ENCODE measurements at regions not wholly inside any gene's neighbourhood (a gene's known extent, or its start where the extent isn't known, plus 50 kb on each side); places are given as distances from the start of the nearest gene placed in this dataset.
A peak's percentile ranks its signal among the peaks of the same experiment; 100 is the strongest.

- FAIRE-seq (no peak), DNase-seq (ENCODE audit: low read depth) (no peak)
- TF ChIP-seq CTCF (IDR thresholded peaks at IDR 0.05; ENCODE audit: insufficient read depth, low read length, severe bottlenecking) = no peak
- no peaks in the 10 kb centered on the region for H3K27me3 ChIP-seq (ENCODE audit: control insufficient read depth, insufficient read depth, low read length)
- H3K36me3 ChIP-seq (ENCODE audit: control insufficient read depth, insufficient read depth, low read length) = no peaks in the 10 kb centered on the region
- H3K4me3 ChIP-seq (ENCODE audit: low read depth, low read length) = no peak overlapping the region
These were observed 283.2 kb upstream of the STT3B start for GRCh38 chr3:31249545-31249944.

DNA sequence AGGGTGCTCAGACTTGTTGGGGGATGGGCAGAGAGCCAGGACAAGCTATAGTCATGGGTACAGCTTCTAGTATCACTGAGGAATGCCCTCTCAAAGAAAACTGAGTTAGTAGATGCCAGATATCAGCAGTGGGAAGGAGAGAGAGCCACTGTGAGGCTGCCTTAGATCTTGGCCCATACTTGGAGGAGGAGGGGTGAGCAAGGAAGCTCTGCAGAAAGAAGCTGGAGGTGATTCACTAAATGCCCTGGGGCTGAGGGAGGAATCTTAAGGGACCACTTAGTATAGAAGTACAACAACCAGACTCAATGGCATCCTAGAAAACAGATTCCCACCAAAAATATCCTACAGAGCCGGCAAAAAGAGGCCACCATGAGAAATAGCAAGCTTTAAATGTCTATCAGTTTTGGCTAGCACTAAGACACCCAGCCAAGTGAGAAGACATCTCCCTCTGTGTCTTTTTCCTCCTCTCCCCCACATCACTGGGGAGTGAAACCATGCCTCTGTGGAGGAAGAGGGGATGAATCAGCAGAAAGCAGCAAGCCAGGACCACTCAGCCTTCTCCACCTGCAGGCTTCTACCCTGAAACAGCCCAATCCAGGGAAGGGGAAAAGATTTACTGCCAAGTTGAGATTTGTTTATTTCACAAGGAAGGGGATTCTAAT, 282.5 kb upstream of the STT3B start:
- TF ChIP-seq CTCF (IDR thresholded peaks at IDR 0.05; ENCODE audit: insufficient read depth, low read length, severe bottlenecking) = no peak
- H3K4me3 ChIP-seq (ENCODE audit: low read depth, low read length) = no peak overlapping the region
- DNase-seq (ENCODE audit: low read depth) (peak; percentile 69), FAIRE-seq (no peak)
- no peaks in the 10 kb centered on the region for H3K27me3 ChIP-seq (ENCODE audit: control insufficient read depth, insufficient read depth, low read length)
- H3K36me3 ChIP-seq (ENCODE audit: control insufficient read depth, insufficient read depth, low read length) = no peaks in the 10 kb centered on the region

DNA sequence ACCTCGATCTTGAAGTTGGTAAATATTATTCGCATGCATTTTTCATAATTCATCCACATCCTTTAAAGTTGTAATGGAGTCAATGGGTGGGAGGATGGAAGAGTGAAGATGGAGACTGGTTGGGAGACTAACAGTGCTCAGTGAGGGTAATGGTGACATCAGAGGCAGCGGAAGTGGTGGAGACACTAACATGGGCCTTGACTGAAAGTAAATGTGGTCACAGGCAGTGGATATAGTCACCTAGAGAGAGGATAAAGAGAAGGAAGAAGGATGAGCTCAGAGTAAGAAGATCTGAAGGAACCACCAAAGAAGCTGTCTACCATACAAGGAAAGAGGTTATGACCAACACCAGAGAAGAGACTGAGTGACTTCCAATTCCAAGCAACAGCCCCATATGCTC, 281.6 kb upstream of the STT3B start:
- Histone ChIP-seq H3K27me3 (ENCODE audit: control insufficient read depth, insufficient read depth, low read length) (no peaks in the 10 kb centered on the region), H3K4me3 (ENCODE audit: low read depth, low read length) (no peak overlapping the region), H3K36me3 (ENCODE audit: control insufficient read depth, insufficient read depth, low read length) (no peaks in the 10 kb centered on the region)
- FAIRE-seq (no peak), DNase-seq (ENCODE audit: low read depth) (no peak)
- no peak for TF ChIP-seq CTCF (IDR thresholded peaks at IDR 0.05; ENCODE audit: insufficient read depth, low read length, severe bottlenecking)

DNA sequence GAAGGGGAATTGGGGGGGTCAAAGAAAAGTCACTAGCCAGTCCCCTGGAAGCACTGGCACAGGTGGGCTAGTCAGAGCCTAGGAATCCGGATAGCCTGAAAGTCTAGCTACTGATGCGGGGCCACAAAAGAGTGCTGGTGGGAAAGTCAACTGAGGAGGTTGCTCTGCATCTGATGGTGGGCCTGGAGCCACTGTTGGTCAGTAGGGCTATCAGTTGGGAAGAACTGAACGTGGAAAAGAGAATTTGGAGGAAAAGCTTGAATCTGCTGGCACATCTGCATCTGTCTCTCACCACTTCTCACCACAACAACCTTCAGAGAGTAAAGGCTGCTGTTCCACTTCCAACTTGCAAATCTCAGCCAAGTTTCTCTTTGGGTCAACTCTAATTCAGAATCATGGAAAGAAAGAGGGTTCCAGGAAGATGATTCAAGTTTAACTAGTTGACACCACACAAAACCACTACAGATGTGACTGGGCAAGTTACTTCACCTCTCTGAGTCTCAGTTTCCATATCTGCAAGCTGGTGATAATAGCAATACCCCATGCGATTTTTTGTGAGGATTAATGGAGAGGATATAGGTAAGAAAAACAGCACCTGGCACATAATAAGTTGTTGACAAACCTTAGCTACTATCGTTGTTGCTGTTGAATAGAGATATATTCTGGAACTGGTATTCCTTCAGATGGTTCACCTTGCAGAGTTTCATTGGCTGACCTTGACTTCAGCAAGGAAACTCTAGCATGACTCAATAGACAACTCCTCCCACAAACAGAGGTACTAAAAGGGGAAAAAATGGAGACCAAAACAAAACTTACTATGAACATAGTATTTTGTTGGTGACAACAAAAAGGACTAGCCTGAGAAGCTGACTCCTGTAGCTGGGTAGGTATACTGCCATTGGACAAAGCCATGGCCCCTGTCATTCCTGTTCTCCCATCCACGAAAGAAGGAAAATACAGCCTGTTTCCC, 280.2 kb upstream of the STT3B start:
- Histone ChIP-seq H3K36me3 (ENCODE audit: control insufficient read depth, insufficient read depth, low read length) (no peaks in the 10 kb centered on the region), H3K4me3 (ENCODE audit: low read depth, low read length) (no peak overlapping the region), H3K27me3 (ENCODE audit: control insufficient read depth, insufficient read depth, low read length) (no peaks in the 10 kb centered on the region)
- TF ChIP-seq CTCF (IDR thresholded peaks at IDR 0.05; ENCODE audit: insufficient read depth, low read length, severe bottlenecking) = no peak
- DNase-seq (ENCODE audit: low read depth) = no peak
- FAIRE-seq = no peak

- DNase-seq (ENCODE audit: low read depth) (no peak), FAIRE-seq (peak; percentile 68)
- no peak for TF ChIP-seq CTCF (IDR thresholded peaks at IDR 0.05; ENCODE audit: insufficient read depth, low read length, severe bottlenecking)
- Histone ChIP-seq H3K27me3 (ENCODE audit: control insufficient read depth, insufficient read depth, low read length) (no peaks in the 10 kb centered on the region), H3K36me3 (ENCODE audit: control insufficient read depth, insufficient read depth, low read length) (no peaks in the 10 kb centered on the region), H3K4me3 (ENCODE audit: low read depth, low read length) (no peak overlapping the region)
These were observed 278.9 kb upstream of the STT3B start for GRCh38 chr3:31253782-31254181.

Data from bronchial epithelial cell (primary cell).